ENCODE measurements at regions not wholly inside any gene's neighbourhood (a gene's known extent, or its start where the extent isn't known, plus 50 kb on each side); places are given as distances from the start of the nearest gene placed in this dataset.
"Not testable (repeated sequence)": the region's sequence is repeated elsewhere in the genome, so short reads cannot be mapped to it uniquely, and the experiment has no call there.

DNA sequence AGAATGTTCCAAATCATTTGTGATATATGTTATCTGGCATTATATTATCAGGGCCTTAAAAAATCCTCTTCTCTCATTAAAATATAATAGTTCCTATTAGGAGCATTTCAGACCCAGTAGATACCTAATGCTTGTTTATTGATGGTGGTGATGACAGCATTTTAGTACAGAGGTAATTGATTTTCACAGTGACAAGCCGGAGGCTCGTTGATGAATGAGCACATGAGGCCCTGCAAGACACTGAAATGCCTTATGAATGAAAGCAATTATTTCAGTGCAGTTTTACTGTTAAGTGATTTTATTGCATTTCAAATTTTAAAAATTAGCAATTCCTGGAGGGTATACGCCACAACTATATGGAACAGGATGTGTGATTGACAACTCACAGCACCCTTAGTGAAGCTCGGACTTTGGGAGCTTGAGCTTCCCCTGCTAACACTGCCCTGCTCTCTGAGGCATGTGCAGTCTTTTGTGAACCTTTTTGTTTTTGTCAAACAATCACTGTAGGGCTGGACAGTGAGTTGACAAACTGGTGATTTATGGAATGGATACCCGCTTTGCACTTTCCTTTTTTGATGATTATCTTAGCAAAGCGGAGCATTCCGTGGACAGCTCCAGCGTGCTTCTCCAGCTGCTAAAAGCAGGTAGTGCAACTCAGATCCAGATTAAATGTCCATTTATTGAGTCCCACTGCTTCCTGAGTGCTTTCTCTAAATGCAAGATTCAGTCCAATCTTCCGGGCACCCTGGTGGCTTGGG lies 187.0 kb upstream of the ATP10A start:
- 62% methylated on average over 9 of the region's 9 CpGs for WGBS
- no peaks in the 10 kb centered on the region for H3K36me3 ChIP-seq (ENCODE audit: insufficient read depth)
- no peak for DNase-seq (ENCODE audit: extremely low spot score)

DNA sequence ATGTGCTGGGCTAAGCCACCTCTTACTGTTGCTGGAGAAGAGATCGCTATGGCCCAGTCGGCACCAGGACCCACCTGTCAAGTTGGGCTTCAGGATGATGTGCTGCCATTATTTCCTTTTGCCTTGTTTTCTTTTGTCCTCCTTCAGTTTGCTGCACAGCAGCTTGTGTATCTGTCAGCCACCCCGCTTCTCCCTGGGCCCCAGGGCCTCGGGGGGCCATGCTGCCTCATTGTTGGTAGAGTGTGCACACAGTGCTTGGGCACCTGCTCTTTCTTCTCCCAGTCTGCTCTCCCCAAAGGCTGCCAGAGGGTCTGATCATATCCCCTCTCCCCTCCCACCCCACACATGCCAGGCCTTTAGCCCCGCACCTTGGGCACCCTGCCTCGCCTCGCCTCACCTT lies 185.5 kb upstream of the ATP10A start:
- H3K4me3 ChIP-seq (ENCODE audit: low read depth, low read length): no peak overlapping the region
- peaks cover 2% of the 10 kb centered on the region for H3K4me1 ChIP-seq (ENCODE audit: insufficient read depth)
- 91% methylated on average over 7 of the region's 7 CpGs for WGBS
- no peaks in the 10 kb centered on the region for H3K36me3 ChIP-seq (ENCODE audit: insufficient read depth)
- no peak overlapping the region for H3K27ac ChIP-seq (ENCODE audit: low read depth)
- DNase-seq (ENCODE audit: extremely low spot score): no peak

More for the DNA sequence above, 187.0 kb upstream of the ATP10A start:
- Histone ChIP-seq H3K4me1 (ENCODE audit: insufficient read depth) (peaks cover 2% of the 10 kb centered on the region), H3K27ac (ENCODE audit: low read depth) (no peak overlapping the region), H3K4me3 (ENCODE audit: low read depth, low read length) (no peak overlapping the region)

DNA sequence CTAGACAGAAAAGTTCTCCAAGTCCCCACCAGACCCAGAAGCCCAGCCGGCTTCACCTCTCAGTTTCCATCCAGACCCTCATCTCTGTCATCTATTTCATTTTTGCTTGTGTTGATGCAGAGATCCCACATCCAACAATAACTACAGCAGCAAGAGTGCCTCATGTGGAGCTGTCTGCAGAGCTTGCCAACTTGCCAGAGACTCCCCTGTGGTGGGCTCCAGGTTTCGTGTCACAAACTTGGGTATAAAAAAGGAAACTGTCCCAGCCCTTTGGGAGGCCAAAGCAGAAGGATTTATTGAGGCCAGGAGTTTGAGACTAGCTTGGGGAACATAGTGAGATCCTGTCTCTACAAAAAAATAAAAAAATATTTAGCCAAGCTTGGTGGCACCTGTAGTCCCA lies 182.4 kb upstream of the ATP10A start:
- no peak overlapping the region for H3K4me3 ChIP-seq (ENCODE audit: low read depth, low read length)
- H3K36me3 ChIP-seq (ENCODE audit: insufficient read depth): no peaks in the 10 kb centered on the region
- no peak overlapping the region for H3K27ac ChIP-seq (ENCODE audit: low read depth)
- no peaks in the 10 kb centered on the region for H3K4me1 ChIP-seq (ENCODE audit: insufficient read depth)
- WGBS: 84% methylated on average over 2 of the region's 2 CpGs
- no peak for DNase-seq (ENCODE audit: extremely low spot score)

DNA sequence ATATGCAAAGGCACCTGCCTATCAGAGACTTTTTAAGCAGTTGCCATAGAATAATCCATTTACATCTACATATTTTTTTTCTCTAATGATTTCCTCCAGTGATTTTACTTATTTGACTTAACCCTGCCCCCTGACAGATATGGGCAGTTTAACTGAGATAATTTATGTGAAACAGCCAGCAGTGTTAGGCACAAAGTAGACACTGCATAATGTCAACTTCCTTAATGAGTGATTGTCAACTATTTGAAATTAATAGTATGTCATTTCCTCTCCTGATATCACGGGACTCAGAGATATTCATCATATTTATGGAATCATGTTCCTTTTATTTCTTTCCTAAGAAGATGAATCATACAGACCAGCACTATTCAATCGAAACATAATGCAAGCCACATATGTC lies 179.9 kb upstream of the ATP10A start:
- WGBS: 51% methylated on average over 2 of the region's 2 CpGs

DNA sequence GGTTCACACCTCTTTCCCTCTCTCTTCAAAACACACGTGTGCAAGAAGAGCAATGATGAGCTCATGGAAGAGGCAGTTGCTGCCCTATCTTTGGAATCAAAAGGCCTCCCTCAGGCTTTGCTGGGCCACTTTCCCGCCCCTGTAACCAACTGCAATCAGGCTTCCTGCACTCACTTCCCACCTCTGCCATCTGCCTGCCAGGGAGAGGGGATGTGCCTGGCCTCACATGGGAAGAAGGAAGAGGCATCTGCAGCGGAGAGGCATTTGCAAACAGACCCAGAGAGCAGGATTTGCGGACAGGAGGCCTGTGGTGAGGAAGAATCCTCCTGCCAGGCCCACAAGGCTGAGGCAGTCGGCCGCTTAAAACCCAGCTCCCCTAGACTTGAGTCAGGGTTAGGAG lies 175.6 kb upstream of the ATP10A start:
- Histone ChIP-seq H3K36me3 (ENCODE audit: insufficient read depth) (no peaks in the 10 kb centered on the region), H3K4me1 (ENCODE audit: insufficient read depth) (no peaks in the 10 kb centered on the region), H3K27ac (ENCODE audit: low read depth) (no peak overlapping the region), H3K4me3 (ENCODE audit: low read depth, low read length) (no peak overlapping the region)
- 48% methylated on average over 6 of the region's 6 CpGs for WGBS
- DNase-seq (ENCODE audit: extremely low spot score): no peak

More for the DNA sequence above, 179.9 kb upstream of the ATP10A start:
- no peak for DNase-seq (ENCODE audit: extremely low spot score)
- no peaks in the 10 kb centered on the region for H3K36me3 ChIP-seq (ENCODE audit: insufficient read depth)
- no peaks in the 10 kb centered on the region for H3K4me1 ChIP-seq (ENCODE audit: insufficient read depth)
- no peak overlapping the region for H3K27ac ChIP-seq (ENCODE audit: low read depth)
- H3K4me3 ChIP-seq (ENCODE audit: low read depth, low read length): no peak overlapping the region

DNA sequence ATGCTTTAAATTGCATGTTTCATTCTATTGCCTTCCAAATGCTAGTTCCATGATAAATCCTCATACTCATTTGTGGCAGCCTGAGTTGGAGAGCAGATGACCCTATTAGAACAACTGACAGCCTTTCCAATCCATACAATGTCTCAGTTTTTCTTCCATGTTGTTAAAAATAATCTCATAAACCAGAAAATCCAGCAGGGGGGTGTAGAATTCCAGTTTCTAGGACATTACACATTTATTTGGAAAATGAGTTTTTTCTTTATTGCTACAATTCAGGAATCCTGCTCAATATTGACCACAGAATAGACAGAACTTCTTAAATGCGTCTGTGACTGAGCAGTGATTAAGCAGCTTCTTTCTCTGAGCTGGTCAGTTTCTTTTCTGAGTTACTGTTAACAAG lies 174.2 kb upstream of the ATP10A start:
- WGBS: 51% methylated on average over 1 of the region's 1 CpG
- Histone ChIP-seq H3K27ac (ENCODE audit: low read depth) (no peak overlapping the region), H3K4me1 (ENCODE audit: insufficient read depth) (no peaks in the 10 kb centered on the region), H3K4me3 (ENCODE audit: low read depth, low read length) (no peak overlapping the region), H3K36me3 (ENCODE audit: insufficient read depth) (no peaks in the 10 kb centered on the region)
- DNase-seq (ENCODE audit: extremely low spot score): no peak

DNA sequence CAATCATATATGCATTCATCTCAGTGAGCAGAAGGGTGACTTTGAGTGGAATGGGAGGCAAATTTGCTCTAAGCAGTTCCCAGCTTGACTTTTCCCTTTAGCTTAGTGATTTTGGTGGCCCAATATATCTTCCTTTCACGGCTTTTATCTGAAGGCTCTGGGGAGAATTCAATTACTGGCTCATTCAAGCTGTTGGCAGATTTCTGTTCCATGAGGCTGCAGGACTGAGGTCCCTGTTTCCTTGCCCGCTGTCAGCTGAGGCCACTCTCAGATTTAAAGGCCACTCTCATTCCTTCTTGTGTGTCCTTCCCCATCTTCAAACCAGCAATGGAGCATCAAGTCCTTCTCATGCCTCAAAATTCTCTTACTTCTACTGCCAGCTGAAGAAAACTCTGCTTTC lies 170.4 kb upstream of the ATP10A start:
- no peaks in the 10 kb centered on the region for H3K36me3 ChIP-seq (ENCODE audit: insufficient read depth)
- no peak overlapping the region for H3K4me3 ChIP-seq (ENCODE audit: low read depth, low read length)
- H3K27ac ChIP-seq (ENCODE audit: low read depth): no peak overlapping the region
- H3K4me1 ChIP-seq (ENCODE audit: insufficient read depth): no peaks in the 10 kb centered on the region
- DNase-seq (ENCODE audit: extremely low spot score): no peak
- 73% methylated on average over 2 of the region's 2 CpGs for WGBS

DNA sequence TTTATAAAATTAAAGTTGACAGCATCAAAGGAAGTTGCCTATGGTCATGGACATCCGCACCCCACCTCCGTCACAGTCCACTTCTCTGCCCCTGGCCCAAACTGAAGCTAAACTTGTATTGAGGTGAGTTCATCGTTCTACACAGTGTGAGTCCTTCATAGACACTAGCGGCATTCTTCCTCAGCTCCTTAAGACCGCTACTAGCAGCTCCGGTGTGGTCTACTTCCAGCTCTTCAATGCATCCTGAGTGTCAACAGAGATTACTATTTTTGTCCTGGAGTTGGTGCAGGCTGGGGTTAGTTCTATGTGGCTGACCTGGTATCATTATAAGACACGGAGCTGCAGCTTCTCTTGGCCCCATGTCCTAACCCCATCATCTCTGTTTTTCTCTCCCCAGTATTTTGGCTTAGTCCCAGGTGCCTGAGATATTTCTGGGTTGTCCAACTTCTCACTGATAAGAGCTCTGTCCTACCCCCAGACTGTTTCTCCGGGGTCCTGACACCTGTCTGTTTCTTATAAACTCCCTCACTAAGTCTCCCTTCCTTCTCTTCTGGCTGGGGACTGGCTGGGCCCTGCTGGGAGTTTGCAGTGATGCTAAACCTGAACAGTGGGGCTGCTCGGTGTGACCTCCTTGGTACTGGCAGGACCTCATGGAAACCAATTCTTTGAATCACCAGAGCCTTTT lies 169.2 kb upstream of the ATP10A start:
- Histone ChIP-seq H3K4me1 (ENCODE audit: insufficient read depth) (no peaks in the 10 kb centered on the region), H3K4me3 (ENCODE audit: low read depth, low read length) (no peak overlapping the region), H3K36me3 (ENCODE audit: insufficient read depth) (no peaks in the 10 kb centered on the region), H3K27ac (ENCODE audit: low read depth) (no peak overlapping the region)
- WGBS: 67% methylated on average over 9 of the region's 9 CpGs
- DNase-seq (ENCODE audit: extremely low spot score): no peak

DNA sequence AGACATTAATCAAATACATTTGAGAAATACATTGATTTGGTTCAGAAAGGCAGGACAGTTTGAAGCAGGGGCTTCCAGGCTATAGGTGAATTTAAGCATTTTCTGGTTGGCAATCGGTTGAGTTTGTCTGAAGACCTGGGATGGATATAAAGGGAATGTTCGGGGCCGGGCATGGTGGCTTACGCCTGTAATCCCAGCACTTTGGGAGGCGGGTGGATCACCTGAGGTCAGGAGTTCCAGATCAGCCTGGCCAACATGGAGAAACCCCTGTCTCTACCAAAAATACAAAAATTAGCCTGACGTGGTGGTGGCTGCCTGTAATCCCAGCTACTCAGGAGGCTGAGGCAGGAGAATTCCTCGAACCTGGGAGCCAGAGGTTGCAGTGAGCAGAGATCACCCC lies 166.5 kb upstream of the ATP10A start:
- not testable (repeated sequence) for H3K4me3 ChIP-seq (ENCODE audit: low read depth, low read length); H3K4me1 ChIP-seq (ENCODE audit: insufficient read depth); DNase-seq (ENCODE audit: extremely low spot score); H3K27ac ChIP-seq (ENCODE audit: low read depth); H3K36me3 ChIP-seq (ENCODE audit: insufficient read depth)
- 86% methylated on average over 7 of the region's 7 CpGs for WGBS

DNA sequence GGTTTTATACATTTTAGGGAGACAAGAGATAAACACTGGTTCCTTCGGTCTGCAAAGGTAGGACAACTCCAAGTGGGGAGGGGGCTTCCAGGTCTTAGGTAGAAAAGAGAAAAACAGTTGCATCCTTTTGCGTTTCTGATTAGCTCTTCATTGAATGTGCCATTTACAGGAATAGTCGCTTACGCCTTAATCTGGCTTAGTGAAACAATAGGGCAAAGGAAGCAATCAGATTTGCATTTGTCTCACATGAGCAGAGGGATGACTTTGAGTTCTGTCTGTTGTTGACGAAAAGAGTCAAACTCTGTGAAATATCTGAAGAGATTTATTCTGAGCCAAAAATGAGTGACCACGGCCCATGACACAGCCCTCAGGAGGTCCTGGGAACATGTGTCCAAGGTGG lies 166.0 kb upstream of the ATP10A start:
- WGBS: 81% methylated on average over 6 of the region's 6 CpGs
- no peak for DNase-seq (ENCODE audit: extremely low spot score)
- no peak overlapping the region for H3K27ac ChIP-seq (ENCODE audit: low read depth)
- H3K36me3 ChIP-seq (ENCODE audit: insufficient read depth): no peaks in the 10 kb centered on the region
- H3K4me1 ChIP-seq (ENCODE audit: insufficient read depth): no peaks in the 10 kb centered on the region
- H3K4me3 ChIP-seq (ENCODE audit: low read depth, low read length): no peak overlapping the region

DNA sequence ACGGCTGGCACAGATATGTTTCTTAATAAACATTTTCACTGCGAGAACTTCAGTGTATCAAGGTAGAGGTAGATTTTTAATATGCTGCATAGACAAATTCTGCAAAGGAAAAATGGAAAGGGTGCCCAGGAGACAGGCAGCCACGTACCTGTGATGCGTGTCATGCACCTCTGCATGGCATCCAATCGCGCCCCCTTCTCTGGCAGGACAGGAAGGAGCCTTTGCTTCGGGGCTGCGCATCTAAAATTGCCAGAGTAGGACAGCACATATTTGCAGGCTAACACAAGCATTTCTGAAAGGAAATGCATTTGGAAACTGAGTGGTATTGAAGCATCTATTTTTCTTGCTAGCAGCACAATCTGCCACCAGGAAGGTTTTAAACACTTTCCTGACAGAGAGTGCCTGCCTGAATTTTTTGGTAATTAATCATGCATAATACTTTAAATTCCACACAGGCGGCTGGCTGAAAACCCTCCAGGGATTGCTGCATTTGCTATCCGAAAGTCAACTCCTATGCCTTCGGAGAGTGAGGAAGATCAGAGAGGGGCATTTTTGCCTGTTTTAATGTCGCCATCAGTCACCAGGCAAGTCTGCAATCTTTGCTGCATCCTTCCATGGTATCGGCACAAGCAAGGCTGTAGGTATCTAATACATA lies 165.1 kb upstream of the ATP10A start:
- Histone ChIP-seq H3K36me3 (ENCODE audit: insufficient read depth) (no peaks in the 10 kb centered on the region), H3K4me1 (ENCODE audit: insufficient read depth) (no peaks in the 10 kb centered on the region), H3K27ac (ENCODE audit: low read depth) (no peak overlapping the region), H3K4me3 (ENCODE audit: low read depth, low read length) (no peak overlapping the region)
- WGBS: 69% methylated on average over 13 of the region's 13 CpGs
- DNase-seq (ENCODE audit: extremely low spot score): no peak

DNA sequence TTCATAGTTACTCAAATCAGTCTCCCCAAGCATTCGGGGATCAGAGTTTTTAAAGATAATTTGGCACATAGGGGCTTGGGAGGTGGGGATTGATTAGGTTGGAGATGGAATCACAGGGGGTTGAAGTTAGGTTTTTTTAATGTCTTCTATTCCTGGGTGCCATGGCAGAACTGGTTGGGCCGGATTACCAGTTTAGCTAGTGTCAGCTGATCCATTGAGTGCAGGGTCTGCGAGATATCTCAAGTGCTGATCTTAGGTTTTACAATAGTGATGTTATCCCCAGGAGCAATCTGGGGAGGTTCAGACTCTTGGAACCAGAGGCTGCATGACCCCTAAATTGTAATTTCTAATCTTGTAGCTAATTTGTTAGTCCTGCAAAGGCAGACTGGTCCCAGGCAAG lies 163.5 kb upstream of the ATP10A start:
- not testable (repeated sequence) for H3K27ac ChIP-seq (ENCODE audit: low read depth); H3K36me3 ChIP-seq (ENCODE audit: insufficient read depth); DNase-seq (ENCODE audit: extremely low spot score); H3K4me1 ChIP-seq (ENCODE audit: insufficient read depth); H3K4me3 ChIP-seq (ENCODE audit: low read depth, low read length)
- 69% methylated on average over 3 of the region's 3 CpGs for WGBS

DNA sequence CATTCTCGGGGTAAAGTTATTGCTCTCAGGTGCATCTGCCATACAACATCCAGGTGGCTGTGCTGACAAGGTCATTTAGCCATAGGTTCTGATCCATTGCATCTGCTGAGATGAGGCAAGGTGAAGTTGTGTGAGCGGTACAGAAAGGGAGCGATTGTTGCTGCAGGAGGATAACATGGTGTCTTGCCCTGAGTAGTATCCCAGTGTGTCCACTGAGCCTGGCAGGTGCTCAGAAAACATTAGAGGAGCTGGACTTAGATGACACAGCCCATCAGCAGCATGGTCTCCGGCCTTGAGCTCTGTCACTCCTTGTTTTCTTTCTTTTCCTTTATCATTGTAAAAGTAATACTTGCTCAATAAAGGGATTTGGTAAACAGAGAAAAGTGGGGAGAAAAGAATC lies 161.1 kb upstream of the ATP10A start:
- no peak overlapping the region for H3K27ac ChIP-seq (ENCODE audit: low read depth)
- DNase-seq (ENCODE audit: extremely low spot score): no peak
- no peak overlapping the region for H3K4me3 ChIP-seq (ENCODE audit: low read depth, low read length)
- 93% methylated on average over 4 of the region's 4 CpGs for WGBS
- no peaks in the 10 kb centered on the region for H3K4me1 ChIP-seq (ENCODE audit: insufficient read depth)
- no peaks in the 10 kb centered on the region for H3K36me3 ChIP-seq (ENCODE audit: insufficient read depth)

DNA sequence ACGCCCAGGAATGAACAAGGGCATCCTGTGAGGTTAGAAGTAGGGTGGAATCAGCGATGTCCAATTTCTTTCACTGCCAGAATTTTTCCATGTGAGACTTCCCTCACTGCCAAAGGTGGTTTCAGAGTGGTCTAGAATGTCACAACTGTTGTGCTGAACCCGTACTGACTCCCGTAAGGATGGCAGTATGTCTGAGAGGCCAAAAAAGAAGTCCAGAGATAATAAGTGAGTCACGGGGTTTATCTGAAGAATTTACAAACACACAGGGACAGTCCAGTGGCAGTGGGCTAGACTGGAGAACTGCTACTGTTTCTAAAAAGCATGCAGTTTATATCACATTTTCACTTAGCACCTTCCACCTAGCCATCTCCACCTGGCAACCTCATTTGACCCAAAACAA lies 160.6 kb upstream of the ATP10A start:
- no peak for DNase-seq (ENCODE audit: extremely low spot score)
- no peaks in the 10 kb centered on the region for H3K36me3 ChIP-seq (ENCODE audit: insufficient read depth)
- H3K4me3 ChIP-seq (ENCODE audit: low read depth, low read length): no peak overlapping the region
- WGBS: 72% methylated on average over 5 of the region's 5 CpGs
- H3K4me1 ChIP-seq (ENCODE audit: insufficient read depth): no peaks in the 10 kb centered on the region
- H3K27ac ChIP-seq (ENCODE audit: low read depth): no peak overlapping the region

All from urinary bladder (tissue), 3 donors.